Endothelial cell of umbilical vein (primary cell): ENCODE measurements at regions not wholly inside any gene's neighbourhood (a gene's known extent, or its start where the extent isn't known, plus 50 kb on each side); places are given as distances from the start of the nearest gene placed in this dataset.

Experiments used
- EZH2 ChIP-seq: IDR thresholded peaks from 2 replicates; pipeline ENCODE4 v1.6.1; 2012; ENCODE audit warnings: borderline replicate concordance, low read depth, mild to moderate bottlenecking, moderate library complexity, low read length, inconsistent platforms; ENCODE audit not compliant: severe bottlenecking
- FOS ChIP-seq: IDR thresholded peaks from 2 replicates; pipeline ENCODE4 v1.6.1; 2011; ENCODE audit warnings: mild to moderate bottlenecking, low read length, moderate library complexity, borderline replicate concordance; ENCODE audit not compliant: insufficient read depth
- GATA2 ChIP-seq: IDR thresholded peaks from 2 replicates; pipeline ENCODE4 v1.7.0; 2011; ENCODE audit warnings: low read depth, mild to moderate bottlenecking, moderate library complexity, mixed read lengths, low read length; ENCODE audit not compliant: insufficient read length, insufficient read depth
- JUN ChIP-seq: IDR thresholded peaks from 2 replicates; pipeline ENCODE4 v1.6.1; 2011; ENCODE audit warnings: borderline replicate concordance, low read depth; ENCODE audit not compliant: insufficient read length, insufficient read depth
- MAX ChIP-seq: IDR thresholded peaks from 2 replicates; pipeline ENCODE4 v1.6.1; 2011; ENCODE audit not compliant: insufficient read depth, insufficient read length
- MYC ChIP-seq: IDR thresholded peaks from one replicate; pipeline ENCODE4 v1.6.1; 2011; ENCODE audit warnings: mild to moderate bottlenecking, low read depth, low read length
- POLR2A ChIP-seq: IDR thresholded peaks from 2 replicates; pipeline ENCODE4 v1.6.1; 2012; ENCODE audit warnings: low read depth, mild to moderate bottlenecking, control low read depth, low read length
- POLR2AphosphoS5 ChIP-seq: IDR thresholded peaks from 2 replicates; pipeline ENCODE4 v1.6.1; 2012; ENCODE audit warnings: low read depth, mild to moderate bottlenecking, control low read depth, low read length, moderate library complexity; ENCODE audit not compliant: insufficient read depth
- TF ChIP-seq, protein P1 (sequence below), 2 donors: IDR thresholded peaks; 1 replicate in 1 of 2; 2 replicates in 1 of 2; pipeline ENCODE4 v1.5.1; 2011; ENCODE audit warnings: low read length in 2 of 2, mild to moderate bottlenecking in 2 of 2, moderate library complexity in 2 of 2, control low read depth in 1 of 2, inconsistent platforms in 1 of 2, low read depth in 1 of 2; ENCODE audit not compliant: insufficient read depth in 1 of 2; ENCODE audit errors: extremely low read depth in 1 of 2

DNA sequence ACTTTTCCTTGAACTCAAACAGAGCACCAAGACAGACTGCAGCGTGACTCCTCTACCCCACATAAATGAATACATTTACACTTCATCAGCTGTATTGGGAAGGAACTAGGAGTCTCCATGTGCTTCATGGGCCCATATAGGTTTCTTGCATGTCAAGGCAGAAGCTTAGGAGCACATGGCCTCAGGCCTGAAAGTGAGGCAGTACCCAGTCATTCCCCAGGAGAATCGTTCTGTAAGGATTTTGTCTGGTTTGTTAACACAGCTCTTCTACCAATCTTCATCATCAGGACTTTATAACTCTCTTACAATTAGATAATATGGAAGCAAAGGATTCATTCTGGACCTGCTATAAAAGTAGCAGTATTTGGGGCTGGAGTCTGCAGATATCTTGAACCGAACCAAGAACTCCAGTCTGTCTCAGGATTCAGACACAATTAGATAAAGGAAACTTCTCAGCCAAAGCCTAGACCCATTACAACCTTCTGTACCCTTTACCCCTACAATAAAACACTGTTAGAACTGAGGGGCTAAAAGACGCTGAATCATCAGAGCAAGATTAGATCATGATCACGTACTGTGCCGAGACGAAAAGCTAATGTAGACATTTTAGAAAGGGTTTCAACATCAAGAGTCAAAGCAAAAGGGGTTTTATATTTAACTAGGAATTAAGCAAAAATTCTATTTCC is 385.5 kb upstream of the SLC30A5 start:
- TF ChIP-seq, protein P1, sequence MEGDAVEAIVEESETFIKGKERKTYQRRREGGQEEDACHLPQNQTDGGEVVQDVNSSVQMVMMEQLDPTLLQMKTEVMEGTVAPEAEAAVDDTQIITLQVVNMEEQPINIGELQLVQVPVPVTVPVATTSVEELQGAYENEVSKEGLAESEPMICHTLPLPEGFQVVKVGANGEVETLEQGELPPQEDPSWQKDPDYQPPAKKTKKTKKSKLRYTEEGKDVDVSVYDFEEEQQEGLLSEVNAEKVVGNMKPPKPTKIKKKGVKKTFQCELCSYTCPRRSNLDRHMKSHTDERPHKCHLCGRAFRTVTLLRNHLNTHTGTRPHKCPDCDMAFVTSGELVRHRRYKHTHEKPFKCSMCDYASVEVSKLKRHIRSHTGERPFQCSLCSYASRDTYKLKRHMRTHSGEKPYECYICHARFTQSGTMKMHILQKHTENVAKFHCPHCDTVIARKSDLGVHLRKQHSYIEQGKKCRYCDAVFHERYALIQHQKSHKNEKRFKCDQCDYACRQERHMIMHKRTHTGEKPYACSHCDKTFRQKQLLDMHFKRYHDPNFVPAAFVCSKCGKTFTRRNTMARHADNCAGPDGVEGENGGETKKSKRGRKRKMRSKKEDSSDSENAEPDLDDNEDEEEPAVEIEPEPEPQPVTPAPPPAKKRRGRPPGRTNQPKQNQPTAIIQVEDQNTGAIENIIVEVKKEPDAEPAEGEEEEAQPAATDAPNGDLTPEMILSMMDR (IDR thresholded peaks at IDR 0.05; ENCODE audit: extremely low read depth in 1 of 2, insufficient read depth in 1 of 2, low read depth in 1 of 2, low read length in 2 of 2) = no peak
- TF ChIP-seq POLR2AphosphoS5 = no peak
- TF ChIP-seq MYC = no peak
- TF ChIP-seq EZH2 = no peak
- TF ChIP-seq POLR2A = no peak
- no peak for TF ChIP-seq MAX
- no peak for TF ChIP-seq JUN
- no peak for TF ChIP-seq FOS
- TF ChIP-seq GATA2 = no peak
